GM19397 (cell line): ENCODE measurements at regions not wholly inside any gene's neighbourhood (a gene's known extent, or its start where the extent isn't known, plus 50 kb on each side); places are given as distances from the start of the nearest gene placed in this dataset.

Source experiments
- ATAC-seq: cut with Tn5 transposase; IDR thresholded peaks from one replicate; pipeline ENCODE4 v1.9.1; 2021; ENCODE audit warnings: mild to moderate bottlenecking, moderate library complexity; ENCODE audit not compliant: unreplicated experiment

DNA sequence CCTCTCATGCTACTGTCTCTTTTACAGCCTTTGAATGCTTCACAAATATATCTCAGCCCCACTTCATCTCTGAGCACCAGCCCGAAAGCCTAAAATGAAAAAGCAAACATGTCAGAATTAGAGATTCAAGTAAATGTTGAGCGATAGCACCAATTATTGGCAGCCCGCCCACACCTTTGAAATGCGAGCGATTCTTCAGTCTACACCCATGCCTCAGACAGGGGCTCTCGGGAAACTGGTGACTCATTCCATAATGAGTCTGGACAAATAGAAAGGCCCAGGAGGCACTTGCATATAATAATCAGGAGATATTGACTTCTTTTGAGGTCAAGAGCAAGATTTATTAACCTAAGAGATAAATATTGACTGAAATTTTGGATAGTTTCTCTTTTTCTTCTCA, 487.3 kb upstream of the PTBP2 start:
- ATAC-seq: no peak

DNA sequence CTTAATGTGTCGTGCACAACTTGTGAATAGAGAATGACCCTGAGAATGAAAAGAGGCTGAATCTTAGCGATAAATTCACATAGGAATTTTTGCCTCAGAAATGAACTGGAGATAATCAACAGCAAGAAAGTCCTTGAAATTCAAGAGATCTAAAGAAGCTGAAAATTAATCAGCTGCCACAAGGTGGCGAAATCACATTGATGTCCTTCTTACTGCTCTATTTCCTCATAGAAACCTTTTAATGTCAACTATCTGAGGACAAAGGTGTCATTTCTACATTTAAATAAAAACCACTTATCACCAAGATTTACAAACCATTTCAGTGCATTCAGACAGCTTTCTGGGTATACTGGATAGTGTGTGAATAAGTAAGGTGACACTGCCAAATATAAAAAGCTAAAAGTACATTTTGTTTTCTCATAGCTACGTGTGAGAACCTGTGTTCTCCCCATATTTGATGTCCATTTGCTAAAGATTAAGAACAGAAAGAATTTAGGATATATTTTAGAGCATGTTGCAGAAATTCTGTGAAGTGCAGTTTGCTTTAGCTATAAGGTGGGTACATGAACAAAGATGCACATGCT, 485.3 kb upstream of the PTBP2 start:
- ATAC-seq: no peak

DNA sequence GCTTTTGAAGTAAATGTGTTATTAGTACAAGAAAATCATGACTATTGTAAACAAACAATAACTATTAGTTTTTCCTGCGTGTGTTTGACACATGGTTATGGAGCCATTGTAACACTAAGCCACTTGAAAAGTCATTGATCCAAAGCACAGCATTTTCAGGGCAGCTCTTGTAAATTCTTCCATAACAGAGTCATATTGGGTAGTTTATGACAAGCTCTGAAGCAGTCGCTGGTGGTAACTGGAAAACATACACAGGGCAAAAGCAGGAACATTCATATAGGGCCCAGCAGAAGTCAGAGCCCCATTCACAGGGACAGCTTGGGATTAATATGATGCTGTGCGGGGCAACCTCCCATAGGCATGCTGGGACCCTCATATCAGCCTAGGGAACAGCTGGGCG, 483.2 kb upstream of the PTBP2 start:
- ATAC-seq: no peak

DNA sequence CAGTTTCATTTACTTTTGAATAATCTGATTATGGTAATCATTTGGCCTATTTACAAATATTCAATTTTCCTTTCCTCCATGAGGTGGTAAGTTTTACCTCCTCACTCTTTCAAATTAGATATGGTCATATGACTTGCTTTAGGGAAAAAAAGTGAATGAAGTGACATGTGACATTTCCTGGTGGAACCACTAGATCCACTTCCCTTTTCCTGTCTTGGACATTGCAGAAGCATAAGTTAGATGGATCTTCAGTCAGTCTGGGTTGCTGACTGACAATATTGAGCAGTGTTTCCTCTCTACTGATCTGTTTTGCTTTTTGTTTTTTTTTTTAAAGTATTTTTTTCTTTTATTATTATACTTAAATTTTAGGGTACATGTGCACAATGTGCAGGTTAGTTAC, 481.1 kb upstream of the PTBP2 start:
- ATAC-seq: no peak

DNA sequence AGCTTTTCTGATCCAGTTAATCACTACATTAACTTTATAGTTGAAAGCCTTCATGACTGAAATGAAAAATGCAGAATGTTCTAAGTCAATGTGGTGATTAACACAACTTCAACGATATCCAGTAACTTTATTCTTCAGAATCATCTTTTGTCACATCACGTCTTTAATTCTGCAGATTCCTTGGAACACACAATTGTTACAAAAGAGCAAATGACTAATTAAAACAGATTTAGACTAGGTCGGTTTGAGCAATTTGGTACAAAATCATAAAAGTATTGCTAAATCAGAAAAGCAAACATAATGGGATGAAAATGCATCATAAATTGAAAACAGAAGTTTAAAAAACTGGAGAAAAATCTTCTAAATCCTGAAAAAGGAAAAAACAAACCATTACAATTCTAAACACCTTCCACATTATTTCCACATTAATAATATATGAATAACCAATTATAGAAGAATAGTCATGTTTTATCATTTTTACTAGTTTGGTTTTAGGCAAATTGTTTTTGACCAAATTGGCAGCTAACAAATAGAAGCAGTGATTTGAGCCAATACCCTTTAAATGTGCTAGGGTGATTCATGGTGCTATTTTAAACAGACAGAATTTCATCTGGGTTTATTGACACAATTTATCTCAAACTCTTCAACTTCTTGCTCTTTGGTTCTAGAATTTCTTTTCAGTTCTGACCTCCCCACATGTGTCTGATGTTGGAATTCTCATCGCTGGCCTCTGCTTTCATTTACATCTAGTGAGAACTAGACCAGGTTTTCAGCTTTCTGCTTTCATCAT, 468.1 kb upstream of the PTBP2 start:
- no peak for ATAC-seq

DNA sequence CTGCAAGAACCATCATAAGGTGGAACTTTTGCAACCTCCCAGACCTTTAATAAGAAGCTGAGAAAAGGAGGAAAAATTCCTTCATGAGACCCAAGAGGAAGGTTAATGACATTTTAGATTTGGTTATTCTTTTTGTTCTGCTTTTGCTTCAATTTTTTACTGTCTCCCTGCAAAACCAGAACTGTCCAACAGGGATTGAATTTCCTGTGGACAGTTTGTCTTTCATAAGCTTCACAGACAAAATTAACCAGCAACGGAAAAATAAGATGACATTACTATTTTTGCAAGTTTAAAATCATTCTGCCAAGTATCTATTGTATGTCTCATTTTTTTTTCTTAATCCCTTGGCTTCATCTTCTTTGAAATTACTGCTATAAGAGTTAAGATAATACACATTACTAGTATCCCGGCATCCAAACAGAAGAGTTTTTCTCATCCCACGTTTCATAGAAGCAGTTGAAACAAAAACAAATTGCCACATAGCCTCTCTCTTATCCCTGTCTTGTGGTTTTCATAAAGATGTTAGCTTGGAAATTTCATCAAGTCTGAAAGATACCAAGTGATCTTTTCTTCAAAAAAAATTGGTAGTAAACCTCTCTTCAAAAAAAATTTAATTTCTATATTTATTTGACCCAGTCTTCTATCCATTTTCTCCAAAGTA, 465.3 kb upstream of the PTBP2 start:
- no peak for ATAC-seq

DNA sequence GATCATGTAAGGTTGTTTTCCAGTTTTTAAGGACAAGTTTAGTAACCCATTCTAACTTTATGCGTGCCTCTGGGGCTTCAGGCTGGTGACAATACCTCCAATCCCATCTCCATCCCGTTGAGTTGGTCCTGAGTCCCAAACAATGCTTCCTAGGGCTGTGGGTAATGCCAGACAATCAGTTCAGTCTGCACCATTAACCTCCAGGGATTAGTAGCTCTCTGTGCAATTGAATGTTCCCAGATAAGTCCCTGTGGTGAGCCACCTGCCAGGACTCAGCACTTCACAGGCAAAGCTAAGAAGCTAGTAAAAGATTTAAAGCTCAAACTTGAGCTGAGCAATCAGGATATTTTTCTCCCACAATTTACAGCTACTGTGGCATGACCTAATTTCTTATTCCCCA, 462.2 kb upstream of the PTBP2 start:
- no peak for ATAC-seq

DNA sequence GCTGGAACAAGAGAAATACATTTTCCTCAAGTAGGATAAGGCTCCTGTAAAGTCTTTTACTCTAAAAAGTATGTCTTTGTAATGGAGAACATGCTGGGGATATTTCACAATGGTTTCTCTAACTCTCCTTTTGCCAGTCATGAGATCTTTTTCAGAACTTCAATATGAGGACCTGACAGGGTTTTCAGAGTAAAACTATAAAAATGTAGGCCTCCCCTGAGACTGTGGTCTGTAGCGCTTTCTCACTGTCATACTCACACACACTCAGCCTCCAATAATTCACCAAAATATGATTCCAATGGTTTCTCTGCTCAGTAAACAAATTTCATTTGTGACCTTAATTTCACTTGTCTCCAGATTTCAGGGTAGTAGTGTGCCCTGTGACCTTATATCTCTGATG, 440.1 kb upstream of the PTBP2 start:
- ATAC-seq: no peak

DNA sequence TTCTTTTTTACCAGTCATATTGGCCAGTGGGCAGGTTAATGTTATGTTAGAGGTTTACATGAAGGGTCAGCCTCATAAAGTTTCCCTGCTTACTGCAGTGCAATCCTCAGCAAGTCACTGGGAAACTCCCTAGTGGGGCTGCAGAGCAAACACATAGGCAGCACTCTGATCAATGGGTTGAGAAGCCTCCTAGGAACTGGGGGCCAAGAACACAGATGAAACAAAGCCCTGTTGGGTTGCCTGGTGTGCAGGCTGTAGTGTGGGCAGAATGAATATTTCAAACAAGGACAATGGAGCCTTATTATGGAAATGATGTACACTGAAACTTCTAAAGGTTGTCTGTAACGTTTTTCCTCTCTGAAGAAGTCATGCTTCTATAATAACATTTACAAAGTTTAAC, 431.6 kb upstream of the PTBP2 start:
- no peak for ATAC-seq

DNA sequence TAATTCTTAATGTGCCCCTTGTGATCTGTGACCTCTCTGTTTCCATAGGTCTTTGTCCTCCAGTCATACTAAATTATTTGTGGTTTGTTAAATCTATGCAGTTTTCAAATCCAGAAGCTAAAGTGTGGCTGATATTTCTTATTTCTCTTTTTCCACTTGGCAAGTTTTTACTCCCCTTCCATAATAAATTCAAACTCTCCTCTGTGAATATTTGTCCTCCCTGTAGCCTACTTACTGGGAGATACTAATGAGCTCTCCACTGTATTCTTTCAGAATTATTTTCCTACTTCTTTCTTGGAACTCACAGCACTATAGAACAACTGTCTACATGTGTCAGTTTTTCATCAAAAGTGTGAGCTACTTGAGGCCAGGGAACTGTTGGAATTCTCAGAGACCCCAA, 430.8 kb upstream of the PTBP2 start:
- ATAC-seq: no peak

DNA sequence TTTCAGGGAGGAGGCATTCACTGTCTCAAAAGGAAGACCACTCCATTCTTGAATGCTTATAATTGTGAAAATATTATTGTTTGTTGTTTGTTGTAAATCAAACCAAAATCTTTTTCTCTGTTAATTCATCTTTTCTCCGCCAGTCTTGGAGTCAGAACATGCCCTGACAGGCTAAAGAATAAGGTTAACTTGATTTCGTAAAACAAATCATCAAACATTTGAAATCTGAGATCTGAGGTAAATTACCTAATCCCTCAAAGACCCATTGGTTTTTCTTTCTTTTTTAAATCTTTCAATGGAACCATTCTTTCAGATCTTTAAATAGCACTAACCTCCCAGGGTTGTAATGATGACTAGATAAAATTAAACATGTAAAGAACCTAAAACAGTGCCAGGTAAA, 430.1 kb upstream of the PTBP2 start:
- ATAC-seq: no peak

DNA sequence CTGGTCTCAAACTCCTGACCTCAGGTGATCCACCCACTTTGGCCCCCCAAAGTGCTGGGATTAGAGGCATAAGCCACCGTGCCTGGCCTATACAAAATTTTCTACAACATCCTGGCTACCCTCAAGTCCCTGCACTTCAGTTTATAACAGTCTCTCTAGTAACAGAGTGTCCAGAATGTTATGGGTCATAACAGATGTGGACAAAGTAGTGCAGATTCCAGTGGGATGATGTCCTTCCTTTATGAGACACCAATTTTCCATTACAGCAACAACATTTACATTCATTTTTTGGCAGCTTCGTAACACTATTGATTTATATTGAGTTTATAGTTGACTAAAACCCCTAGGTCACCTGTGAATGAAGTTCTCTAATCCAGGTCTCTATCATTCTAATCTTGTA, 429.4 kb upstream of the PTBP2 start:
- no peak for ATAC-seq

DNA sequence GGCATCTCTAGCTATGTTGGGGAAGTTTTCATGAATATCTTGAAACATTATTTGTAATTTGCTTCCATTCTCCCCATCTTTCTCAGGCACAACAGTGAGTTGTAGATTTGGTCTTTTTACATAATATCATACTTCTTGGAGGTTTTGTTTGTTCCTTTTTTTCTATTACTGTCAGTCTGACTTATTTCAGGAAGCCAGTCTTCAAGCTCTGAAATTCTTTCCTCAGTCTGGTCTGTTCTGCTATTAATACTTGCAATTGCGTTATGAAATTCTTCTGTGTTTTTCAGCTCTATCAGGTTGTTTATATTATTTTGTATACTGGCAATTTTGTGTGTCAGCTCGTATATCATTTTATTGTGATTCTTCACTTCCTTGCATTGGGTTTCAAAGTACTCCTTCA, 424.6 kb upstream of the PTBP2 start:
- ATAC-seq: no peak

DNA sequence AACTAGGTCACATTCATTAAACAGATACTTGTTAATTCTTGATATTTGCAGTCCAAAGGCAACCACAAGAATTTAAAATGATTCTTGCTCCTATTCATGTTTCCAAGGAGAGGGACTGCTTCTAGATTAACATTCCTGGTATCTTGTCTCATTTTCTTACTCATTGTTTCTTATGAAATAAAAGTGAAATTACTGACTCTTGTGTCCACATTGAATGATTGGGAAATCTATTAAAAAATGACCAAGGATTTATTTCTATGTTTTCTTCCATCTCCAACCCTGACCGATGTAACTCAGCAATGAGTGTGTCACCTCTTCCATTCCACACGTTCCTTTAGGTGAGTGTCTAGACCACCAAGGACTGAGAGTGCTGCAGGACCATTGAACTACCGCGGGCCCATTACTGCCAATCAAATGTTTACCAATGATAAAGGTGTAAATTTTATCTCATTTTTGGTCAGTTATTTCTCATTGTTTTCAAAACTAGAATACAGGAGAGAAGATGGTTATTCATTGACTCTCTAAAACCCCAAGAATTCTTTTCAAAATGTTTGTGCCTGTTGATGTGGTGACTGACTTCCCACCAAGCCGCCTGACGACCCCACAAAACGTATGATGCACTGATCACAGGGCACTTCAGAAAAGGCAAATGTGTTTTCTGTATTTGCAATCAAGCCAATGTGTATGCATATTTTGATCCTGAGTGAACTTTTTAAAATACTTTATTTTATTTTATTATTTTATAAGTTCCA, 414.6 kb upstream of the PTBP2 start:
- no peak for ATAC-seq

DNA sequence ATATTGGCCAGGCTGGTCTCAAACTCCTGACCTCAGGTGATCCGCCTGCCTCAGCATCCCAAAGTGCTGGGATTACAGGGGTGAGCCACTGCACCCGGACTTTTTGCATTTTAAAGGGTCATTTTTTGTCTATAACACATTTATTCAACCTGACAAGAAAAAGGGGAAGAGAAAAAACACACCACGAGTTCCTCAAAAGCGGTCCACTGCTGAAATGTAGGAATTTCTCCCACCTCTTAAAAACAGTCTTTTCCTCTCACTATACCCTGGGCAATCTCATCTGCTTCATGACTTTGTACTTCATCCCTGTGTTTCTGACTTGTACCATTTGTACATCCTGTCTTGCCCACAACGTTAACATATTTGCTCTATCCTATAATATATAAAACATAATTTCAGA, 413.3 kb upstream of the PTBP2 start:
- ATAC-seq: no peak

DNA sequence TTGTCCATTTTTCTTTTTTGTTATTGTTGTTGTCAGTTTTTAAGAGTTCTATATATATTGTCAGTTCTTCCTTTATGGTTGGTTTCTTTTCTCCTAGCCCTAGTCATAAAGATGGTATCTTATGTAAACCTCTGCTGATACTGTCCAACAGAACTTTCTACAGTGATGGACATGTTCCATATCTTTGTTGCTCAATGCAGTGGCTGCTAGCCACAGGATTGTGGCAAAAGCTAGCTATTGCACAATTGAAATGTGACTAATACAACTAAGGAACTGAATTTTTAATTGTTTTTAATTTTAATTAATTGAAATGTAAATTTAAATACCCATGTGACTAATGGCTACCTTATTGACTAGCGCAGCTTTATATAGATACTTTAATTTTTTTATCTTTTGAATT, 411.8 kb upstream of the PTBP2 start:
- ATAC-seq: no peak

DNA sequence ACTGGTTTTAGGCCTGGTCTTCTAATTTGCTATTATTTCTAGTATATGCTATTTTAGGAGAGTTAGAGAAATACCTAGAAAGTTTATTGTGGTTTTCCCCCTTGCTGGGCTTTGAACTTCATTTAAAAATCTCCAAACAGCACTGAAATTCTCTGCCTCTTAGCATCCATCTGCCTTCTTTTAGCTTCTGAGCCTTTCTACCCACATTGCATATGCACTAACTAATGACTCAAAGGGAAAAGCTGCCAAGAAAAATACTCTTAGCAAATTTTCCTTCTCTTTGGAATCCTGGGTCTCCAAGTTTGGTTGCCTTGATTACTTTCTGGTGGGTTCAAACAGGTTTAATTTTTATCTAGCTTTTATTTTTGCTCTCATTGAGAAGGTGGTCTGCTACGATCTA, 408.4 kb upstream of the PTBP2 start:
- ATAC-seq: no peak

DNA sequence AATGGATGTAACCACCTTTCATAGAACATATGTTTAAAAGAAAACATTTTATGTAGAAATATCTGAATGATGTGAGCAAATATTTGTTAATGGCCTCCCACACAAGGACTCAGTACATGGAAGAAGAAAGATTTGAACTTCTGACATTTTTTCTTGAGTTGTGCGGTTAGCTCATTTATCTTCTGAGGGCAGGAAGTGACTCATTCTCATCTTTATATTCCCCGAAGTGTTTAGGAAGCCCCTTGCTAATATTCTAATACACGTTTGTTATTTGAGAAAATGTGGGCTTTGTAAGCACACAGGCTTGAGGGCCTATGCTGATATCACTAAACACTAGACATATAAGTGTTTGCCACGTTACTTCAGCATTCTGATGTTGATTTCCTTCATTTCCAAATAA, 392.5 kb upstream of the PTBP2 start:
- no peak for ATAC-seq

DNA sequence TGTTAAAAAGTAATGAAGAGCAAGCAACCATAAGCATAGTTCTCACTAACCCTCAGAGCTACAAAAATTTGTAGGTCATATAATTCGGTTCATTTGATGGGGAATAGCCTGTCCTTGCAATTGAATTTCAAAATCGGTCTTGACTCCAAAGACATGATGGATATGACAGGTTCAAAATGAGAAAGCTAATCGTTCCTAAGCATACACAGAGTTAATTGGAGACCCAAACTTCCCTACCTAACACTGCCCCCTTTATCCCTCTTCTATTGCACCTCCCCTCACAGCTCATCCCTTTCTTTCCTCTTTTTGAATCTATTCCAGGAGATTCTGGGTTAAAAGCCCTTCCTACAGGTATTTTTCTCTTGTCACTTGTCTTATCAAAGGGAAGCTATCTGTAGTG, 390.0 kb upstream of the PTBP2 start:
- ATAC-seq: no peak

DNA sequence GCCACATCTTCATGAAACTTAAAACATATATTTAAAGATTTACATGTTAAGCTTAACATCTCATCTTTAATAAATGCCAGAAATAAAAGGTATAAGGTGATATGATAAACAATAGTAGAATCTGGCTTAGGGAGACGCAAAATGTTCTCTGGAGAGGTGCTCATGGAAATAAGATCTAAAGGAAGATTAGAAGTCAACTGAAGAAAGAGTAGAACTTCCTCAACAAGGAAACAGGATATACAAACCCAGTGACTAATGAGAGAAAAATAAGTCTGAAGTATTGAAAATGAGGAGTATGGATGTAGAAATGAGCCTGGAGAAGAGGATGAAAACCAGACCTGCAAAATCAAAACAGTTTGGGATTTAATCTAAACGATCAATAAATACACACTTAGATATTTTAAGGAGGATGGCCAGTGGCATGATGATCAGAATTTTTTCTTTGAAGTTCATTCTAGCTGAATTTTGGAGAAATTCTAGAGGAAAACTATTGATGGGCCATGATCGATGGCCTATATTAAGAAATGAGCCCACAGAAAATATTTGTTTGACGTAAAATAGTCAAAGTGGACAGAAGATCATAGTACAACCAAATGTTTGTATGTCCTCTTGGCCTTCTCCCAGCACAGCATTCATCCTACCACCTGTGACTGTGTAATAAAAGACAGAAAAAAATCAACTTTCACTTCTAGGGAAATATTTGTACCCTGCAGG, 387.9 kb upstream of the PTBP2 start:
- no peak for ATAC-seq

DNA sequence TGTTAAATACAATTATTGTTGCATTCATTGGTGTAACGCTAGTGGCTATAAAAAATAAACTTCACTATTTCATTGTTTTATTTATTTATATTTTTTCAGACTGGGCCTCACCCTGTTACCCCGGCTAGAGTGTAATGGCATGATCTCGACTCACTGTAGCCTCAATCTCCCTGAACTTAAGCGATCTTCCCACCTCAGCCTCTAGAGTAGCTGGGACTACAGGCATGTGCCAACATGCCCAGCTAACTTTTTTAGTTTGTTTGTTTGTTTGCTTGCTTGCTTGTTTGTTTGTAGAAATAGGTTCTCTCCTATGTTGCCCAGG, 387.4 kb upstream of the PTBP2 start:
- no peak for ATAC-seq
